ENCODE measurements at regions not wholly inside any gene's neighbourhood (a gene's known extent, or its start where the extent isn't known, plus 50 kb on each side); places are given as distances from the start of the nearest gene placed in this dataset.
"Not testable (repeated sequence)": the region's sequence is repeated elsewhere in the genome, so short reads cannot be mapped to it uniquely, and the experiment has no call there.

DNA sequence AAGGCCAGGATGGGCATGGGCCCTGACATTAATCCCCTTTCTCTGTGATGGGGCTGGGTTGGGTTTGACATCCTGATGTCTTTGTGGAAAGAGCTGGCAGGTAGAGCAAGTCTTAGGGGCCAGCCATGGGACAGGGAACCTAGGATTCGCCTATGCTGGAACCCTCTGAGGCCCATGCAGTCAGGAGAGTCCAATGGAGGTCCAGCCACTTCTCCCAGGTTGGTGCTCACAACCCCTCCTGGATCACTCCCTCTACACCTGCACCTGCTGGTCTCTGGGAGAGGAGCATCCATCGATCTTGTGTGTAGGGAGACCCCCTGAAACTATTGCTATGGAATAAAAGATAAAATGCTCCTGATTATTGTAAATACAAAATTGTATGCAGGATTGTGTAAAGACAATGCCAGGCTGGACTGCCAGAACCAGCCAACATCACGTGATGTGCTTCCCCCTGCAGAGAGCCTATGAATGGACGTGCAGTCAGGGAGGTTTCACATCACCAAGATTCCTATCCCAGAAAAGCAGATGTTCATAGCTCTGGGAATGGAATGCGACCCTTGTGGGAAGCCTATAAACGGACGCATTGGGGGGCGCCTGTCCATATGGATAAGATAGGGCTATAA is 87.7 kb downstream of the ALG10 start:
- TF ChIP-seq, protein P1, sequence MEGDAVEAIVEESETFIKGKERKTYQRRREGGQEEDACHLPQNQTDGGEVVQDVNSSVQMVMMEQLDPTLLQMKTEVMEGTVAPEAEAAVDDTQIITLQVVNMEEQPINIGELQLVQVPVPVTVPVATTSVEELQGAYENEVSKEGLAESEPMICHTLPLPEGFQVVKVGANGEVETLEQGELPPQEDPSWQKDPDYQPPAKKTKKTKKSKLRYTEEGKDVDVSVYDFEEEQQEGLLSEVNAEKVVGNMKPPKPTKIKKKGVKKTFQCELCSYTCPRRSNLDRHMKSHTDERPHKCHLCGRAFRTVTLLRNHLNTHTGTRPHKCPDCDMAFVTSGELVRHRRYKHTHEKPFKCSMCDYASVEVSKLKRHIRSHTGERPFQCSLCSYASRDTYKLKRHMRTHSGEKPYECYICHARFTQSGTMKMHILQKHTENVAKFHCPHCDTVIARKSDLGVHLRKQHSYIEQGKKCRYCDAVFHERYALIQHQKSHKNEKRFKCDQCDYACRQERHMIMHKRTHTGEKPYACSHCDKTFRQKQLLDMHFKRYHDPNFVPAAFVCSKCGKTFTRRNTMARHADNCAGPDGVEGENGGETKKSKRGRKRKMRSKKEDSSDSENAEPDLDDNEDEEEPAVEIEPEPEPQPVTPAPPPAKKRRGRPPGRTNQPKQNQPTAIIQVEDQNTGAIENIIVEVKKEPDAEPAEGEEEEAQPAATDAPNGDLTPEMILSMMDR (IDR thresholded peaks at IDR 0.05), result not testable (repeated sequence)
- TF ChIP-seq POLR2A (IDR thresholded peaks at IDR 0.05), result not testable (repeated sequence)

Measured in vagina (tissue), 2 donors.